ENCODE measurements at regions not wholly inside any gene's neighbourhood (a gene's known extent, or its start where the extent isn't known, plus 50 kb on each side); places are given as distances from the start of the nearest gene placed in this dataset.
"Not testable (repeated sequence)": the region's sequence is repeated elsewhere in the genome, so short reads cannot be mapped to it uniquely, and the experiment has no call there.

GRCh38 chr22:25453557-25453956 lies 110.9 kb upstream of the GRK3 start:
- no peaks in the 10 kb centered on the region for H3K27me3 ChIP-seq (ENCODE audit: control insufficient read depth, insufficient read depth, low read length)
- no peak for DNase-seq
- no peaks in the 10 kb centered on the region for H3K9me3 ChIP-seq (replicated peaks; ENCODE audit: control insufficient read depth, low read depth, low read length)
- H3K36me3 ChIP-seq (ENCODE audit: control insufficient read depth, insufficient read depth, low read length), result peaks cover 22% of the 10 kb centered on the region
- no peaks in the 10 kb centered on the region for H3K4me1 ChIP-seq (ENCODE audit: control insufficient read depth, insufficient read depth, low read length)
- H3K4me3 ChIP-seq (ENCODE audit: low read length), result no peak overlapping the region
- H3K27ac ChIP-seq (ENCODE audit: low read length), result no peak overlapping the region
- 83% methylated on average over 3 of the region's 5 CpGs for WGBS (ENCODE audit: insufficient coverage)

- H3K27ac ChIP-seq (ENCODE audit: low read length); DNase-seq; H3K4me3 ChIP-seq (ENCODE audit: low read length); H3K27me3 ChIP-seq (ENCODE audit: control insufficient read depth, insufficient read depth, low read length); H3K4me1 ChIP-seq (ENCODE audit: control insufficient read depth, insufficient read depth, low read length); H3K9me3 ChIP-seq (replicated peaks; ENCODE audit: control insufficient read depth, low read depth, low read length): not testable (repeated sequence)
- H3K36me3 ChIP-seq (ENCODE audit: control insufficient read depth, insufficient read depth, low read length), result peaks cover 46% of the 10 kb centered on the region
- WGBS (ENCODE audit: insufficient coverage), result 67% methylated on average over 7 of the region's 13 CpGs
Measured at GRCh38 chr22:25456300-25457043, 108.0 kb upstream of the GRK3 start.

GRCh38 chr22:25458631-25459030 lies 105.8 kb upstream of the GRK3 start:
- not testable (repeated sequence) for H3K27ac ChIP-seq (ENCODE audit: low read length); H3K4me3 ChIP-seq (ENCODE audit: low read length); DNase-seq; H3K4me1 ChIP-seq (ENCODE audit: control insufficient read depth, insufficient read depth, low read length); H3K27me3 ChIP-seq (ENCODE audit: control insufficient read depth, insufficient read depth, low read length); H3K9me3 ChIP-seq (replicated peaks; ENCODE audit: control insufficient read depth, low read depth, low read length)
- H3K36me3 ChIP-seq (ENCODE audit: control insufficient read depth, insufficient read depth, low read length), result peaks cover 46% of the 10 kb centered on the region
- WGBS (ENCODE audit: insufficient coverage), result 100% methylated on average over 1 of the region's 1 CpG

- DNase-seq; H3K27ac ChIP-seq (ENCODE audit: low read length); H3K4me1 ChIP-seq (ENCODE audit: control insufficient read depth, insufficient read depth, low read length); H3K4me3 ChIP-seq (ENCODE audit: low read length); H3K9me3 ChIP-seq (replicated peaks; ENCODE audit: control insufficient read depth, low read depth, low read length); H3K27me3 ChIP-seq (ENCODE audit: control insufficient read depth, insufficient read depth, low read length): not testable (repeated sequence)
- 100% methylated on average over 1 of the region's 2 CpGs for WGBS (ENCODE audit: insufficient coverage)
- H3K36me3 ChIP-seq (ENCODE audit: control insufficient read depth, insufficient read depth, low read length), result peaks cover 42% of the 10 kb centered on the region
Measured at GRCh38 chr22:25460682-25461081, 103.8 kb upstream of the GRK3 start.

GRCh38 chr22:25461301-25461700 lies 103.2 kb upstream of the GRK3 start:
- no peaks in the 10 kb centered on the region for H3K9me3 ChIP-seq (replicated peaks; ENCODE audit: control insufficient read depth, low read depth, low read length)
- no peak overlapping the region for H3K27ac ChIP-seq (ENCODE audit: low read length)
- peaks cover 39% of the 10 kb centered on the region for H3K36me3 ChIP-seq (ENCODE audit: control insufficient read depth, insufficient read depth, low read length)
- H3K4me3 ChIP-seq (ENCODE audit: low read length), result no peak overlapping the region
- DNase-seq, result no peak
- no peaks in the 10 kb centered on the region for H3K27me3 ChIP-seq (ENCODE audit: control insufficient read depth, insufficient read depth, low read length)
- no peaks in the 10 kb centered on the region for H3K4me1 ChIP-seq (ENCODE audit: control insufficient read depth, insufficient read depth, low read length)
- 97% methylated on average over 3 of the region's 7 CpGs for WGBS (ENCODE audit: insufficient coverage)

- H3K4me1 ChIP-seq (ENCODE audit: control insufficient read depth, insufficient read depth, low read length); H3K9me3 ChIP-seq (replicated peaks; ENCODE audit: control insufficient read depth, low read depth, low read length); H3K27me3 ChIP-seq (ENCODE audit: control insufficient read depth, insufficient read depth, low read length); H3K27ac ChIP-seq (ENCODE audit: low read length); H3K4me3 ChIP-seq (ENCODE audit: low read length): not testable (repeated sequence)
- peaks cover 35% of the 10 kb centered on the region for H3K36me3 ChIP-seq (ENCODE audit: control insufficient read depth, insufficient read depth, low read length)
- peak; percentile 84 for DNase-seq
- 8% methylated on average over 7 of the region's 15 CpGs for WGBS (ENCODE audit: insufficient coverage)
Measured at GRCh38 chr22:25462474-25463346, 101.8 kb upstream of the GRK3 start.

GRCh38 chr22:25463347-25463628 lies 101.2 kb upstream of the GRK3 start:
- not testable (repeated sequence) for DNase-seq; H3K9me3 ChIP-seq (replicated peaks; ENCODE audit: control insufficient read depth, low read depth, low read length); H3K27me3 ChIP-seq (ENCODE audit: control insufficient read depth, insufficient read depth, low read length); H3K4me1 ChIP-seq (ENCODE audit: control insufficient read depth, insufficient read depth, low read length); H3K27ac ChIP-seq (ENCODE audit: low read length); H3K4me3 ChIP-seq (ENCODE audit: low read length)
- 83% methylated on average over 1 of the region's 8 CpGs for WGBS (ENCODE audit: insufficient coverage)
- H3K36me3 ChIP-seq (ENCODE audit: control insufficient read depth, insufficient read depth, low read length), result peaks cover 35% of the 10 kb centered on the region

GRCh38 chr22:25464326-25464725 lies 100.1 kb upstream of the GRK3 start:
- 90% methylated on average over 2 of the region's 9 CpGs for WGBS (ENCODE audit: insufficient coverage)
- H3K27me3 ChIP-seq (ENCODE audit: control insufficient read depth, insufficient read depth, low read length), result not testable (repeated sequence)

GRCh38 chr22:25465949-25466348 lies 98.5 kb upstream of the GRK3 start:
- 86% methylated on average over 1 of the region's 4 CpGs for WGBS (ENCODE audit: insufficient coverage)
- no peak for DNase-seq

More at GRCh38 chr22:25464326-25464725, 100.1 kb upstream of the GRK3 start:
- H3K36me3 ChIP-seq (ENCODE audit: control insufficient read depth, insufficient read depth, low read length), result peaks cover 26% of the 10 kb centered on the region
- H3K27ac ChIP-seq (ENCODE audit: low read length); H3K4me1 ChIP-seq (ENCODE audit: control insufficient read depth, insufficient read depth, low read length); H3K9me3 ChIP-seq (replicated peaks; ENCODE audit: control insufficient read depth, low read depth, low read length); DNase-seq; H3K4me3 ChIP-seq (ENCODE audit: low read length): not testable (repeated sequence)

GRCh38 chr22:25472382-25472781 lies 92.1 kb upstream of the GRK3 start:
- Histone ChIP-seq H3K4me3 (ENCODE audit: low read length) (no peak overlapping the region), H3K27ac (ENCODE audit: low read length) (no peak overlapping the region), H3K9me3 (replicated peaks; ENCODE audit: control insufficient read depth, low read depth, low read length) (peaks cover 5% of the 10 kb centered on the region), H3K4me1 (ENCODE audit: control insufficient read depth, insufficient read depth, low read length) (peaks cover 17% of the 10 kb centered on the region), H3K36me3 (ENCODE audit: control insufficient read depth, insufficient read depth, low read length) (peaks cover 4% of the 10 kb centered on the region), H3K27me3 (ENCODE audit: control insufficient read depth, insufficient read depth, low read length) (no peaks in the 10 kb centered on the region)
- no CpG with 5 or more reads among the region's 4 CpGs for WGBS (ENCODE audit: insufficient coverage)
- no peak for DNase-seq

More at GRCh38 chr22:25465949-25466348, 98.5 kb upstream of the GRK3 start:
- H3K36me3 ChIP-seq (ENCODE audit: control insufficient read depth, insufficient read depth, low read length), result peaks cover 17% of the 10 kb centered on the region
- no peak overlapping the region for H3K27ac ChIP-seq (ENCODE audit: low read length)
- H3K27me3 ChIP-seq (ENCODE audit: control insufficient read depth, insufficient read depth, low read length), result no peaks in the 10 kb centered on the region
- H3K4me1 ChIP-seq (ENCODE audit: control insufficient read depth, insufficient read depth, low read length), result no peaks in the 10 kb centered on the region
- H3K9me3 ChIP-seq (replicated peaks; ENCODE audit: control insufficient read depth, low read depth, low read length), result no peaks in the 10 kb centered on the region
- no peak overlapping the region for H3K4me3 ChIP-seq (ENCODE audit: low read length)
